ENCODE measurements at regions not wholly inside any gene's neighbourhood (a gene's known extent, or its start where the extent isn't known, plus 50 kb on each side); places are given as distances from the start of the nearest gene placed in this dataset.

DNA sequence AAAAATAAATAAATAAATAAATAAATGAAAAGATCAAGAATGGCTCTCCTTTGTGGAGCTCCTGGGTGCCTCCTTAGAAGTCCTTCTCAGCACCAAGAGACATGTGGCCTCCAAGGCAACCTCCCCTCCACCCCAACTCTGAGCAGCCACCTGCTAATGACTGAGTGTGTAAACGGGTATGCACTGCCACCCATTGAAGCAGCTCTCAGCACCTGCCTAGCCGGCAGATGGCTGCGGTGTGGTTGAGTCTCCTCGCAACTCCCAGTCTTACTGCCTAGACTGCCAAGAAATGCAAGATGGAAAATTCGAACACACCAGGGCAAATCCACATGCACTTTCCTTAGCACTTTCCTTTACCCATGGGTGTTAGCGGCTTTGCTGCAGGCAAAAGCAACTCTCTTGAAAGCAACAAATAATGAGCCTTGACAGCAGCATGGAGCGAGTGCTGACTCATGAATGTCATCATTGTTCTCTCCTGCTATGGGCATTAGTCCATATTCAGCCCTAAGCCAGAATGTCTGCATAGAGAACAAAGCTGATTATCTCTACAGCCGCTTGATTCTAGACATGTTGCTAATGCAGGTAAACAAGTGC lies 913.9 kb upstream of the AUTS2 start:
- TF ChIP-seq, protein P1, sequence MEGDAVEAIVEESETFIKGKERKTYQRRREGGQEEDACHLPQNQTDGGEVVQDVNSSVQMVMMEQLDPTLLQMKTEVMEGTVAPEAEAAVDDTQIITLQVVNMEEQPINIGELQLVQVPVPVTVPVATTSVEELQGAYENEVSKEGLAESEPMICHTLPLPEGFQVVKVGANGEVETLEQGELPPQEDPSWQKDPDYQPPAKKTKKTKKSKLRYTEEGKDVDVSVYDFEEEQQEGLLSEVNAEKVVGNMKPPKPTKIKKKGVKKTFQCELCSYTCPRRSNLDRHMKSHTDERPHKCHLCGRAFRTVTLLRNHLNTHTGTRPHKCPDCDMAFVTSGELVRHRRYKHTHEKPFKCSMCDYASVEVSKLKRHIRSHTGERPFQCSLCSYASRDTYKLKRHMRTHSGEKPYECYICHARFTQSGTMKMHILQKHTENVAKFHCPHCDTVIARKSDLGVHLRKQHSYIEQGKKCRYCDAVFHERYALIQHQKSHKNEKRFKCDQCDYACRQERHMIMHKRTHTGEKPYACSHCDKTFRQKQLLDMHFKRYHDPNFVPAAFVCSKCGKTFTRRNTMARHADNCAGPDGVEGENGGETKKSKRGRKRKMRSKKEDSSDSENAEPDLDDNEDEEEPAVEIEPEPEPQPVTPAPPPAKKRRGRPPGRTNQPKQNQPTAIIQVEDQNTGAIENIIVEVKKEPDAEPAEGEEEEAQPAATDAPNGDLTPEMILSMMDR (IDR thresholded peaks at IDR 0.05): no peak

DNA sequence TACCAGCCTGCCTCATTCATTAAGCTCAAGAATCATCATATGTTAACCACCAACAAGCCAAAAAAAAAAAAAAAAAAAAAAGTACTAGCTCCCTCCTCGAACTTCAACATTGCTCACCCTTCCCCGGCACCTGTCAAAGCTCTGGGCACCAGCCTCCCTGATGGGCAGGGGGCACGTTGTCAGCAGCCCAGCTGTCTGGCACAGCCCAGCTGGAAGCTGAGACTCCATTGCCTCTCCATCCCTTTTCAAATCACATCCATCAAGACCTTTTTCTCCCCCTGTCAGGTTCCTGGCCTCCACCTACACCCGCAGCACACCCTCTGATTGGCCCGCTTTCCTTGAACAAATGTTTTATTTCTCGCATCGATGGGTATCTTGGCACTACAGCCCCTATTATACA lies 913.3 kb upstream of the AUTS2 start:
- TF ChIP-seq, protein P1 (IDR thresholded peaks at IDR 0.05): no peak

DNA sequence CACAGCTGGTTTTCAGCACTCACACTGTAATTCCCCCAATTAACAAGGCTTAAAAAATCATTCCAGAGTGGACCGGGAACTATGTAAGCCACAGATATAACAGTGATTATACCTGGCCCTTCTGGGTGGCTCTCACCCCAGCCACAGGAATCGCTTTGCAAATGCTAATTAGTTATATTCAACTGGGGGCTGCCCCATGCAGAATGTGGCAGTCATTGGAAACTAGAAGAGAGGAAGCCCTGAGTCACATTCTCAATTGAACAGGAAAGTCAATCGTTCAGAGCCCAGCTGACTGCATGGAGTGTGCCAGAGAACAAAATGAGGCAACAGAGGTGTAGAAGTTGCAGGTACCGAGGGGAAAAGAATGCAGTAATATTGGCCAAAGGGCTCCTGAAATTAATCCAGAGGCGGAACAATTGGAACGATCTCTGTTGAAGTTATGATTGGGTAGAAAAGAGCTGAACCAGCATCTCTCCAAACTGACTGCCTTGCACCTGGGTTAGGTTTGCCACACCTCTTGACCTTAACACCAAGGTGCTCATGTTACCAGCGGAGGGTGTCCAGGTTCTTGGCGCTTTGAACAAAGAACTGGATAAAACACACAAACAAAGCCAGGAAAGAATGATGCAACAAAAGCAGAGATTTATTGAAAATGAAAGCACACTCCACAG lies 909.7 kb upstream of the AUTS2 start:
- TF ChIP-seq, protein P1 (IDR thresholded peaks at IDR 0.05): no peak

DNA sequence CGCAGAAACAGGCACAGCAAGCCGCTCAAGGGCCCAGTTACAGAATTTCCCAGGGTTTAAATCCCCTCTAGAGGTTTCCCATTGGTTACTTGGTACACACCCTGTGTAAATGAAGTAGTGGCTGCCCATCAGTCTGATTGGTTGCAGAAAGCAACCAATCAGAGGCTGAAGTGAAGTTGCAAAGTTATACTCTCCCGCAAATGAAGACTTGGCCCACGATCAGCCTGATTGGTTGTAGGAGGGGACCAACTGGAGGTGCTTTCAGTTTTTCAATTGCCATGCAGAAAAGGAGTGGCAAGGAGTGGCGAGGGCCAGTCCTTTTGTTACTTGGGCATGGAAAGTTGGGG lies 909.2 kb upstream of the AUTS2 start:
- TF ChIP-seq, protein P1 (IDR thresholded peaks at IDR 0.05): no peak

DNA sequence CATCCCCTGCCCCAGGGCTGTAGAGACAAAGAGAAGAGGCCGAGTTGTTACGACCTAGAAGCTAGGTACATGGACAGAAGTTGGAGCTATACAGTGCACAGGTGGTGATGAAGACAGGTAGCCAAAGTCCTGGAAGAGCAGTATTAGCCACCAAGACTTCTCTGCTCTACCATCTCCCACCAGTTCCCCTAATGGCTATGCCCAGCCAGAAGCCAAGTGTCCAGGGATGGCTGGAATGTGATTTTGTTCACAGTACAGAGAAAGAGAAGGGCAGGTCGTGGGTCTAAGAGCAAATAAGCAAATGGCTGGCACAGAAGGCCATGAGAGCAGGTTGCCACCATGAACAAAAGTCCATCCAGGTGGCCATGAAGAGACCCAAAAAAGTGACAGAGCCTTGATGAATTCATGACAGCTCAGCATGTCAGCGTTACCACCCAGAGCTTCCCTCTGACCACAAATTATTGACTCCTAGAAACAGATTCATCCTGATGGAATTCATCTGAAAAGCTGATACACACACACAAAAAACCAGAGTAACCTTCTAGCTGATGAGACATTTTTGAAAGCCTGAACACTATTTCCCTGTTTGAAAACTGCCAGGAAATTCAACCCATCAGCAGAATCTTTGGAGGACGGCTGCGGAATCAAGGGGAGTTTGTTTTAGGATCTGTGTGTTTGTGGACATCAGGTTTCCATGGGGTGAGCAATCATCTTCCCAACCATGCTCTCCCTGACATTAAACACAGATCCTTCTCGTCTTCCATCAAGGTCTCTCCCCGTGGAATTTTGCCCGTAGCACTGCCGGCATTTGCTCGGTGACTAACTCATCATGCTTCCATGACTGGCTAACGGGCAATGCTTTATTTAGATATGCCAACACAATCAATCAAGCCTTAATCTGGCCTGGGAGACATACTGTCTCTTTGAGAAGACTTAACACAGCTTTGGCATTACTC lies 906.7 kb upstream of the AUTS2 start:
- TF ChIP-seq, protein P1 (IDR thresholded peaks at IDR 0.05): no peak

DNA sequence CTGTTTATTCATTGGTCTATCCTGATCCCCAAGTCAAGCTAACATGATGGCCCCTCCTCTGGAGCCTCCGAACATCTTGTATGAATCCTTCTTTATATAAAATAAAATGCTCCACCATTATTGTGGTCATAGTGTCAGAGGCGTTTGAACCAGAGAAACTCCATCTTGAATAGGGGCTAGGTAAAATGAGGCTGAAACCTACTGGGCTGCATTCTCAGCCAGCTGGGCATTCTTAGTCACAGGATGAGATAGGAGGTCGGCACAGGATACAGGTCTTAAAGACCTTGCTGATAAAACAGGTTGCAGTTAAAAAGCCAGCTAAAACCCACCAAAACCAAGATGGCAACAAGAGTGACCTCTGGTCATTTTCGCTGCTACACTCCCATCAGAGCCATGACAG lies 905.8 kb upstream of the AUTS2 start:
- TF ChIP-seq, protein P1 (IDR thresholded peaks at IDR 0.05): no peak

DNA sequence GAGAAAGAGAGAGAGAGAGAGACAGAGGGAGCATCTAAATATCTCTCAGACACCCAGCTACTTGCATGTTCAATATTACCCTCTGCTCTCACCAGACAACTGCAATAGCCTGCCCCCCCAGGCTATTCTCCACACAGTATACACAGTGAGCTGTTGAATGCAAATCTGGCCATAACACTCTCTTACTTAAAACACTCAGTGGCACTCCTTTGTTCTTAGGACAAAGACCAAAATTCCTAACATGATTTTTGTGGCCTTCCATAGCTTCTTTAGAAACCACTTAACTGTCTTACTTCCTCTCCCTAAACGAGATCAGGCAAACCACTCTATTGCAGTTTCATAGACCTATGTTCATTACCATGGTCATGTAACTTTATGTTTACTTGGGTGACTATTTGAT lies 903.6 kb upstream of the AUTS2 start:
- TF ChIP-seq, protein P1 (IDR thresholded peaks at IDR 0.05): no peak
